ENCODE measurements at regions not wholly inside any gene's neighbourhood (a gene's known extent, or its start where the extent isn't known, plus 50 kb on each side); places are given as distances from the start of the nearest gene placed in this dataset.

GRCh38 chr10:83459124-83459523, 680.2 kb upstream of the GHITM start:
- TF ChIP-seq CTCF (IDR thresholded peaks at IDR 0.05; ENCODE audit: insufficient read depth, low read length, poor library complexity, severe bottlenecking): no peak
- Histone ChIP-seq H3K4me3 (replicated peaks; ENCODE audit: low read depth, low read length) (no peak overlapping the region), H3K27me3 (replicated peaks; ENCODE audit: control insufficient read depth, insufficient read depth, low read length) (no peaks in the 10 kb centered on the region), H3K36me3 (ENCODE audit: control insufficient read depth, insufficient read depth, low read length) (no peaks in the 10 kb centered on the region)
- DNase-seq (ENCODE audit: extremely low read depth, insufficient read length): no peak

- DNase-seq (ENCODE audit: extremely low read depth, insufficient read length): no peak
- no peak for TF ChIP-seq CTCF (IDR thresholded peaks at IDR 0.05; ENCODE audit: insufficient read depth, low read length, poor library complexity, severe bottlenecking)
- H3K36me3 ChIP-seq (ENCODE audit: control insufficient read depth, insufficient read depth, low read length): no peaks in the 10 kb centered on the region
- H3K27me3 ChIP-seq (replicated peaks; ENCODE audit: control insufficient read depth, insufficient read depth, low read length): no peaks in the 10 kb centered on the region
- no peak overlapping the region for H3K4me3 ChIP-seq (replicated peaks; ENCODE audit: low read depth, low read length)
These were observed 669.5 kb upstream of the GHITM start for GRCh38 chr10:83469728-83470331.

GRCh38 chr10:83476211-83476610, 663.1 kb upstream of the GHITM start:
- no peak for DNase-seq (ENCODE audit: extremely low read depth, insufficient read length)
- no peaks in the 10 kb centered on the region for H3K27me3 ChIP-seq (replicated peaks; ENCODE audit: control insufficient read depth, insufficient read depth, low read length)
- H3K4me3 ChIP-seq (replicated peaks; ENCODE audit: low read depth, low read length): no peak overlapping the region
- no peaks in the 10 kb centered on the region for H3K36me3 ChIP-seq (ENCODE audit: control insufficient read depth, insufficient read depth, low read length)
- TF ChIP-seq CTCF (IDR thresholded peaks at IDR 0.05; ENCODE audit: insufficient read depth, low read length, poor library complexity, severe bottlenecking): no peak

- Histone ChIP-seq H3K27me3 (replicated peaks; ENCODE audit: control insufficient read depth, insufficient read depth, low read length) (no peaks in the 10 kb centered on the region), H3K4me3 (replicated peaks; ENCODE audit: low read depth, low read length) (no peak overlapping the region), H3K36me3 (ENCODE audit: control insufficient read depth, insufficient read depth, low read length) (no peaks in the 10 kb centered on the region)
- TF ChIP-seq CTCF (IDR thresholded peaks at IDR 0.05; ENCODE audit: insufficient read depth, low read length, poor library complexity, severe bottlenecking): no peak
- DNase-seq (ENCODE audit: extremely low read depth, insufficient read length): no peak
These were observed 650.1 kb upstream of the GHITM start for GRCh38 chr10:83489161-83489560.

GRCh38 chr10:83492004-83492403, 647.3 kb upstream of the GHITM start:
- DNase-seq (ENCODE audit: extremely low read depth, insufficient read length): no peak
- H3K27me3 ChIP-seq (replicated peaks; ENCODE audit: control insufficient read depth, insufficient read depth, low read length): no peaks in the 10 kb centered on the region
- H3K4me3 ChIP-seq (replicated peaks; ENCODE audit: low read depth, low read length): no peak overlapping the region
- TF ChIP-seq CTCF (IDR thresholded peaks at IDR 0.05; ENCODE audit: insufficient read depth, low read length, poor library complexity, severe bottlenecking): no peak
- no peaks in the 10 kb centered on the region for H3K36me3 ChIP-seq (ENCODE audit: control insufficient read depth, insufficient read depth, low read length)

GRCh38 chr10:83512681-83513080, 626.6 kb upstream of the GHITM start:
- H3K27me3 ChIP-seq (replicated peaks; ENCODE audit: control insufficient read depth, insufficient read depth, low read length): no peaks in the 10 kb centered on the region
- H3K36me3 ChIP-seq (ENCODE audit: control insufficient read depth, insufficient read depth, low read length): no peaks in the 10 kb centered on the region
- no peak for TF ChIP-seq CTCF (IDR thresholded peaks at IDR 0.05; ENCODE audit: insufficient read depth, low read length, poor library complexity, severe bottlenecking)
- no peak for DNase-seq (ENCODE audit: extremely low read depth, insufficient read length)
- H3K4me3 ChIP-seq (replicated peaks; ENCODE audit: low read depth, low read length): no peak overlapping the region

Data from GM06990 (cell line).